Daoy (cell line): ENCODE measurements at regions not wholly inside any gene's neighbourhood (a gene's known extent, or its start where the extent isn't known, plus 50 kb on each side); places are given as distances from the start of the nearest gene placed in this dataset.

Experiments used
- DNase-seq: peaks from one replicate; pipeline ENCODE4 v3.0.0-alpha.2; 2015; ENCODE audit warnings: low read depth

DNA sequence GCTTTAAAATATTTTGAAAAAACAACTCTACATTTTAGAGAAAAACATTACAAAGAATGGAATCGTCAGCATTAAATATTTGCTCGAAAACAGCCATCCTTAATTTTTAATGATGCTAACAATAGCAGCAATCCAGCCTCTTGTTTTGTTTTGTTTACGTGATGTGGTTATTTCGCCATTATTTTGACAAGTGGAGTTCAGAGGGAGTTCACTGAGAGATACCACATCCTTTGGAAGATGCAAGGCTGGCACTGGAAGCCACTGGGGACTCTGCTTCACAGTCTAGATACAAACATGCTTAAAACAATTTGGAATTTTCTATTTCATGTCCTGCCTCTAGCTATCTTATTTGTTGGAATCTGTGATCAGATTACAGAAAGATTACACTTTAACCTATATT is 556.3 kb downstream of the PCDH17 start:
- no peak for DNase-seq

DNA sequence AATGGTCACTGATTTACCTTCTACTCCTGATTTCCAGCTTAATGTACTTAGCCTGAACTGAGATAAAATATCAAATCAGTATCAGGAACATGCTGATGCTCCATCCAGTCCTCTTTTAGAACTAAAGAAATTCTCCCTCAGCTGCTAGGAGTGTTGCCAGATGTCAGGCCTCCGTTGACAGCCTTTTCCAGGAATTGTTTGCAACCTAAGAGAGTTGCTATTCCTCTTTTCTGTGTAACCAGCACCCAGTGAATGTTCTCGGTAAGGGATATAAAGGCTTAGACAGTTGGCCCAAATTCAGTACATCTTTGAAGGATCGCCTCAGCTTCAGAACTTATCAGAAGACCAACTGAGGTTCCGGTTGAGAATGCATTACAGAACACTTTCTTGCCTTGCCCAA is 559.0 kb downstream of the PCDH17 start:
- DNase-seq: no peak

DNA sequence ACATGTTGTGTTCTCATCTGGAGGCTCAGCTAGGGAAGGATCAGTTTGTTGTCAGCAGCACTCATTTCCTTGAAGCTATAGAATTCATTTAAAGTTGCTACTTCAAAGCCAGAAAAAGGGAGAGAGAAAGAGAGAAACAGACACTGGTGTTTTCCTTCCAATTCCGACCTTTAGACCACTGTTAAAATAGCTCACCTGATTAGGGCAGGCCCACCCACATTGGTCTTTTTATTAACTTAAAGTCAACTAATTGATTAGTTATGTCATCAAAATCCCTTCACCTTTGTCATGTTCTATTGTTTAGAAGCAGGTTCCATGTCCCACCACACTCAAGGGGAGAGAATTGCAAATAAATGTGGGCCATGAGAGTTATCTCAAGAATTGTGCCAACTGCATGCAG is 560.2 kb downstream of the PCDH17 start:
- no peak for DNase-seq

DNA sequence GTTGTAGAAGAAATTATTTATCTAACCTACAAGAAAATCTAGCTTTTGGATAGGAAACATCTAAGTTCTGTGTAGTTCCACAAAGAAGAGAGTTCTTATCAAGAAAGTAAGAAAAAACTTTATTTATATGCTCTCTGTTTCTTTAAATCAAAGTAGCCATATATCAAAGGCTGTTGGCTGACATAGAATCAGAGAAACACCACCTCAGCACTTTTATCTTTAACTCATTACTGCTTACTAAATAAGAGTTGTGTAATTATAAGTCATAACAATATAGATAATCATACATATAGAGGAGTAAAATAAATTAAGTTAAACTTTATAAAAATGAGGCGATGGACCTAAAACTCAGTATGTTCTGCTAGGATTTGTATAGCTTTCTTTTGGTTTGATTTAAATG is 570.6 kb downstream of the PCDH17 start:
- DNase-seq: no peak

DNA sequence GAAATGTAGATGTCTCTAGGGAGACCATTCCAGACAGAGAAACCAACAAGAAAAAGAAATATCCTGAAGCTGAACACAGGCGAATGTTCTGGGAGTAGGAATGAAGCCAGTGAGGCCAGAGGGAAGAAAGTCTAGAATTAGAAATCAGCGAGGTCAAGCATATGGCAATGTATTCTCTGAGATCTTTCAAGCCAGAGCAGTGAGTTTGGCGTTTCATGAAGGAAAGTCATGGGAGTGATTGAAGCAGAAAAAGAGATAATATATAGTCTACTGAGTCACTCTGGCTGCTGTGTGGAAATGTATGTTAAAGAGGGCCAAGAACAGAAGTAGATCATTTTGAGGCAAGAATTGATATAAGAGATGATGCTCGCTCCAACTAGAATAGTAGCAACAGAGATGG is 576.0 kb downstream of the PCDH17 start:
- no peak for DNase-seq

DNA sequence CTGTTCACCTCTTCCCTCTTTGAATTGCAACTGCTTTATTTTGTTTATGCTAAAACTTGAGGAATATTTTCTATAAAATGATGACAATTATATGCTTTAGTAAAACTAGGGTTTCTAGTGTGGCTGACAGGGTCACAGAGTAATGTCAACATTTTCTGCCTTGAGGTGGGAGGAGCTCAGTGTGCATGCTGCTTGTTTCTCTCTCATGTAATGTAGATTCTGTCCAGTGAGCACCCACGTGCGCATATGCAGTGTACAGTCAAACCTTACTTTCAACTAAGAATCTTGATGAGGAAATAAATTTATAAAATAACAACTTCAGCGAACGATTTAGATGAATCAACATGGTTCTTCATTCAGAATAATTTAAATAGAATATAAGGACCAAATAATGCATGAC is 603.9 kb downstream of the PCDH17 start:
- DNase-seq: no peak

DNA sequence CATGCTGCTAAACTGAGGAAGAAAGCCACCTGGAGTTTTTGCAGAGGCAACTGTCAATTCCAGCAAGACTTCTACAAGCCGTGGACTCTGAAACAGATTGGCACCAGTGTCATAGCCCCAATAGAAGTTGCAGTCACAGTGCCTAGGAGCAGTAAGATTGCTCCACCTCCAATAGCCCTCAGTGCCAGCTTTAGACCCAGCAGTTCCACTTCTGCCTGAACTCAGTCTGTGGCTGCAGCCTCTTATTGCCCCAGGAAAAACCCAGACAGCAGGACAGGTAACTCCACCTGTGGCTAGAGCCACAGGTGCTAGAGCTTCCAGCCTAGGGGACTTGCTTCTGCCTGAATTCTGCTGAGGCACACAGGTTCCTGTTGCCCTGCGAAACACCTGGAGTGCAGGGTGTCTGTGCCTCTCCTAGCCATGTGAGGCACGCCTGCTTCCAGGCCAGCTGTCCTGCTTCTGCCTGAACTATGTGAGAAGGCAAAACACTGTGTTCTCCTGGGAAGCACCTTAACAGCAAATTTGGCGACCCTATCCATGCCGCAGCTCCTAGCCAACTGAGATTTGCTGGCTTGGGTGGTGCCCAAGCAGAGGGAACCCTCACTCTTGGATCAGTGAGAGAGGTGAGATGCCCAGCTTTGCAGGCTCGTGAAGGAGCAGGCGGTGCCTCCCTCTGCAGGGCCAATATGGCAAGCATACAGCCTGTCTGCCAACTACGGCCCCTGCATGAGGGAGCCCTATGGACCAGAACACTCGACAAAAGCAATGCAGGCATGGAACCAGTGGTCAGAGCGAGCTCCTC is 607.6 kb downstream of the PCDH17 start:
- no peak for DNase-seq

DNA sequence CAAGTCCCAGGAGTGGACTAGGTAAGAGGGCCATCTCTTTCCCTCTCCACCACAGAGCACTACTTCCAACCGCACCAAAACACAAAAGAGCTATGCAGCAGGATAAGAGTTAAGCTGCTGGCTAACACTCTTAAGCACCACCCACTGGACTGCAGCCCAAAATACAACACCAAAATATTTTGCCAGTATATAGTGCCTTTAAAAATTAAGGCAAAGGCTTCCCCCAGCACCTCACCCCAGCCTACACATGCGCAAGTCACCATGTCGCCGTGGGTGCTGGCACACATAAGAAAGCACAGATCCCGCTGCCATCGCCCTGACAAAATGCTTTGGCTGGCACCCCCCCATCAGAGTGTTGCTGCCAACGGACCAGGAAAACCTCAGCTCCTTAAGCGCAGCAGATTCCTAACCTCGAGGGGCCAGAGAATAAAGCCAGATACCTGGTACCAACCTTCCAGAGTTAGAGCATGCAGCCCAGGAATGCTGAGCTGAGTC is 608.3 kb downstream of the PCDH17 start:
- DNase-seq: no peak

DNA sequence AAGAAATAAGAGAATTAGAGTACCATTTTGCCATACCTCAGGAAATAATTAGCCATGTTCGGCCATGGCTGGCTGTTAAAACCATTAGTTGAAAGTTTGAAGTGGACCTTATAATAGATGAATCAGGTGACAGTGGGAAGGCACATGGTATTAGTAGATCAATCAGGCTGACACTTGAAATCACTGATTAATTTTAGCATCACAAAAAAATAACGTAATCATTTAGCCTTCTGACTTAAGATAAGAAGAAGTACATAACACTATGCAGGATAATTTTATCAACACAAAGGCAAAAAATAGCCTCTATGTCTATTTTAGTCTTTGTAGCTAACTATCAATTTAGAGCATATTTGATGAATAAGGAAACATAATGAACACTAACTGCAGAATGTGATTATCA is 615.5 kb downstream of the PCDH17 start:
- DNase-seq: no peak

DNA sequence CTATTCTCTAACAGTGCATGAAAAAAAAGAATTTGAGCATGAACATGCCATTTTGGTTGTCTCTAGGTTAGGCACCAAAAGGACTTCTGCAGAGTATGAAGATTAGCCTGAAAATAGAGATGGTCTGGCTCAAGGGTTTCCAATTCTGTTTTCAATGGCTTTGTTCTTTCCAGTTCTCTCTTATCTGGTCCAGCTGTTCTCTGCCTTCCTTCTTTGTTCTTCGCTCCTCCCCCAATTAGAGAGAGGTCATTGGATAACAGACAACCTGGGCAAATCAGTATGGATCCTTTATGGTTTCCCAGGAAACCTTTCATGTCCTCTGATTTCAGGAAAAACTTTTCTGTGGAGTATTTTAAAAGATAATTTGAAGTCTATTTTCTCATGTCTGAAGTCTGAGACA is 623.4 kb downstream of the PCDH17 start:
- no peak for DNase-seq

DNA sequence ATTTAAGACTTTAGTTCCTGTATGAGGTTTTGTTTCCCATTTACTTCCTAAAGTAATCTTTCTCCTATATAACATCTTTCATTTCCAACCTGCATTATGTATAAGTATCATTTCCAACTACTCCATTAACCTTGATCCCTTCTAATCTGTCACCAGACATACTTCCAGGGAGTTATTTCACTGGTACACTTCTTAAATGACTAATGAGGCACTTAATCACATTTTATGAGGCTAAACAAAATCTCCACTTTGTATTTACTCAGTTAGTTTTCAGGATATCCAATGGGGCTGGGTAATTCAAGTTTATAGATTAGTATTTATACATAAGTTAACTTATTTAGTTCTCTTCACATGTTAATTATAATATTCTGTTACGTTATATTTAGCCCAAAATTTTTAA is 634.7 kb downstream of the PCDH17 start:
- DNase-seq: no peak

DNA sequence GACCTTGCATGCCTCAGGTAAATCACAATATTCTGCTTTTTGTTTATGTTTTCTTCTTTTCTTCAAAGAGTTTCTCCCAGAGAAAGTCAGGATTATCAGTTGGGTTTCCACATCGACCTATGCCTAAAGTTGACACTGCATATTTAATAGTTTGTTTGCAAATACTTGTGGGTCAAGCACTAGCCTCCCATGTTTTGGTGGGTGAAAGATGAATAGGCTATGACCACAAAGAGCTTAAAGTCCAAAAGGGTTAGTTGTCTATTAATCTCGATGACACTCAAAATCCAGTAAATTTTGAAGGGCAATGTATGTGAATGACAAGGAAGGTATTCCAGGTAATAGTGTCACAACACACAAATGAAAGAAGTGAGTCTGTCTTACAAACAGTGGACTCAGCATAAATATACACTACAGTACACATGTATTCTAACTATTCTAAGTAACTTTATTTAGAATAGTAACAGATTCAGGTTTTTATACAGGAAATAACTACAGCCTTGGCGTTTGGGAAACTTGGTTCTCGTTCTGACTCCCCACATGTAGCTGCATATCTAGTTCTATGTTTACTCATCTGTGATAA is 667.1 kb downstream of the PCDH17 start:
- DNase-seq: no peak

DNA sequence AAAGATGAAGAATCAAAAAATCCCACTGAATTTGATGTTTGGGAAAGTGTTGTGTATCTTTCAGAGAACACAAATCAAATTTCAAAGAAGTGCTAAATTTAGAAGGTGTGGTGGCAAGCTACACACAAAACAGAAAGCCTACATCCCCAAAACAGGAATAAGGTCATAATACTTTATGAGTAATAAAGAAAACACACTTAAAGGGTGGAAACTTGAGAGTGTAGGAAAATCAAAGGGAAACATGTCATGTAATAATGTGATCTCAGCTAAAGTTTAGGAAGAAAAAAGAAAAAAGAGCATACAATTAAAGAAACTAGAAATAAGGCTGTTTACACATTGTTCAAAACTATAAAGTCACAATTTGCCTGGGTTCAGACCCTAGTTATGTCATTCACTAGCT is 668.7 kb downstream of the PCDH17 start:
- no peak for DNase-seq

DNA sequence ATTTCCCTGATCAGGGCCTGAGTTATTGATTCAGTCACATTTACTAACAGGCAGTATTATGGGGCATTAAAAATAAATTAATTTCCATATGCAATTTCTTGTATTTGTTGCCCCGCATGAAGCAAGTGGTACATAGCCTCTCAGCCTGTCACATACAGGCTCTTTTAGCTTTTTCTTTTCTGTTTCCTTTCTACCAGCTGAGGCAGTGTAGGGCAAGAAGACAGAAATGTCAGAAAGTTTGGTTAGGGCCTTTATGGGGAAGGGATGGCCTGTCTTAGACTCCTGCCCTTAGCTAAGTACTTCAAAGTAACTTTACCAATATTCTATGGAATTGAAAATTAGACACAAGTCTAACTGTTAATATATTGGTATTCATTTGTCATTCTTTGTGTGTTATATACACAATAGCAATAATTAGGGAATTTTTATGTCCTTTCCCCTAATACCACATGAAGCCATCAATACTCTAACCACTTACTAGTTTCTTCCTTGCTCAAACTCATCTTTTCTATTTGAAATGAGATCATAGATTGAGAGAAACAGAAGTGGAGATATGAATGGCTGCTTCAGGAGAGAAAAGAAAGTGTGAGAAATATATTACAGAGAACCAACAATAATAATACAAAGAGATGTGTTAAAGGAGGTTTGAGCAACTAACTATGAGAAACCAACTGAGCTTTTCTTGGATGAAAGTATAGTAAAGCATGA is 669.6 kb downstream of the PCDH17 start:
- DNase-seq: no peak

DNA sequence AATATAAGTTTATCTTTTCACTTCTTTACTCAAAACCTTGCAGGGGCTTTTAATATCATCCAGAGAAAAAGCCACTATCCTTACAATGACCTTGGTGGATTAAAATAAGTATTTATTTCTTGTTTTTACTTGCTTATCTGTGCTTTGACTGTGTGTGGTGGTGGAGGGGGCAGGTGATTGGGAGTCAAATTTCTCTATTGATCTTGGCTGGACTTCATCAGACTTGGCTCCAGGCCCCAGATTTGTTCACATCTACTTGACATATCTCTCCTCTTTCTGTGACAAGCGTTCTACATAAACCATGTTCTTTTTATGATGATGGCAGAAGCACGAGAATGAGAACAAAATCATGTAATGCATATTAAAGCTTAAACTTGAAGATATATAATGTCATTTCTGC is 670.8 kb downstream of the PCDH17 start:
- no peak for DNase-seq

DNA sequence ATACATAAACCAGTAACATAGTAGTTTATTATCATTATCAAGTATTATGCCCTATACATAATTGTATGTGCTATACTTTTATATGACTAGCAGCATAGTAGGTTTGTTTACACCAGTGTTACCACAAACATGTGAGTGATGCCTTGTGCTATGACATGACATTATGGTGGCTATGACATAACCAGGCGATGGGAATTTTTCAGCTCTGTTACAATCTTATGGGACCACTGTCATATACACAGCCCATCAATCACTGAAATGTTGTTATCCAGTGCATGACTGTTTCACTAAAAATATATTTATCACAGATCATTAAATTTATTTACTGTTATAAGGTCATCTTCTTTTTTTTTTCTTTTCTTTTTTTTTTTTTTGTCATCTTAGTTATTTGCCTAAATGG is 674.5 kb downstream of the PCDH17 start:
- no peak for DNase-seq

DNA sequence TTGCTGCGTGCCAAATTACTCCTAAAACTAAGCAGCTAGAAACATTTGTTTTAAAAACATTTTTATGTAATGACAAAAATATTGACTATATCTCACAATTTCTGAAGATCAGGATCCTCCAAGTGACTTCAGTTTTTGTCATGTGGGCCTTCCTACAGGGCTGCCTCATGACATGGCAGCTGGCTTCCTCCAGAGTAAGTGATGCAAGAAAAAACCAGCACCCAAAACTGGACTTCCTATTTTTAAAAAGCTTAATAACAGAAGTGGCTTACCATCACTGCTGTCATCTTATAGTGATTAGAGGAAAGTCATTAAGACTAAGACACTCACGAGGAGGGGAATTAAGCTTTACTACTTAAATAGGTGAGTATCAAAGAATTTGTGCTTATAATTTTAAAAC is 681.7 kb downstream of the PCDH17 start:
- no peak for DNase-seq

DNA sequence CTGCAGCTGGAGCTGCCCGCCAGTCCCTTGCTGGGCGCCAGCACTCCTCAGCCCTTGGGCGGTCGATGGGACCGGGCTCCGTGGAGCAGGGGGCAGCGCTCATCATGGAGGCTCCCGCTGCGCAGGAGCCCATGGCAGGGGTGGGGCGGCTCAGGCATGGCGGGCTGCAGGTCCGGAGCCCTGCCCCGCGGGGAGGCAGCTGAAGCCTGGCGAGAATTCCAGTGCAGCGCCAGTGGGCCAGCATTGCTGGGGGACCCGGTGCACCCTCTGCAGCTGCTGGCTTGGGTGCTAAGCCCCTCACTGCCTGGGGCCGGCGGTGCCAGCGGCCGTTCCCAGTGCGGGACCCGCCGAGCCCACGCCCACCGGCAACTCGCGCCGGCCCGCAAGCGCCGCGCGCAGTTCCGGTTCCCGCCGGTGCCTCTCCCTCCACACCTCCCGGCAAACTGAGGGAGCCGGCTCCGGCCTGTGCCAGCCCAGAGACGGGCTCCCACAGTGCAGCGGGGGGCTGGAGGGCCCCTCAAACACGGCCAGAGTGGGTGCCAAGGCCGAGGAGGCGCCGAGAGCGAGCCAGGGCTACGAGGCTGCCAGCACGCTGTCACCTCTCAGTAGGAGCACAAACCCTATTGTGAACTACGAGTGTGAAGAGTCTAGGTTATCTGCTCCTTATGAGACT is 687.1 kb downstream of the PCDH17 start:
- no peak for DNase-seq

DNA sequence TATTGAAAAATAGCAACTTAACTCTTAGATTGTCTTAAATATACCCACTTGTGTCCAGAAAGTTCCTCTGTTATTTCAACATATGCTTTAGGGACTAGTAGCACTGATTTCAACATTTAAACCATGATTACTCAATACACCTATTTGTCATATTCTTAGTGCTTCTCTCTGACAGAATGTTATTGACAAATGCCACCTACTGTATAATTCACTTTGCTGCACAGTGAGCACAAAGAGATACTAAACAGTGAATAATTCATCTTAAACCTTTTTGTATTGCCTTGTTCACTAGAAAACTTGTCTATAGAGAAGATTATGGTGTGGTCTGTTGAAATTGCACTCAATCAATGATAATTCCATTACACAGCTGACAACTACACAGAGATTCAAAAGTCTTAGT is 692.6 kb downstream of the PCDH17 start:
- no peak for DNase-seq

DNA sequence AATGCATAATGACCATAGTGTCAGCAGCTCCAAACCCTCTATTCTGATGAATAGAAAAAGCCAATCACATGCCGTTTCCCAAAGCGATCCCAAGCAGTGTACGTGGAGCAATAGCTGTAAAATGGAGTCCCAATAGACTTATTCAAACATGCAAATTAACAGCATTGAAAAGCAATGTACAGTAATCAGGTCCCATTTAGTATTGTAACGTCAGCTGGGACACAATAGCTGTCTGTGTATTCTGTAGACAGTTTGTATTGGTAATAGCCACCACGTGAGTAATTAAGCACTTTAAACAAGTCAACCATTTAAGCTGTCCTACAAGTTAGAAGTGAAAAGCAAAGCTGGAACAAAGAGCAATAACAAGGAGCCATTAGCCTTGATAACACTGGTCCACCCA is 698.2 kb downstream of the PCDH17 start:
- DNase-seq: no peak

DNA sequence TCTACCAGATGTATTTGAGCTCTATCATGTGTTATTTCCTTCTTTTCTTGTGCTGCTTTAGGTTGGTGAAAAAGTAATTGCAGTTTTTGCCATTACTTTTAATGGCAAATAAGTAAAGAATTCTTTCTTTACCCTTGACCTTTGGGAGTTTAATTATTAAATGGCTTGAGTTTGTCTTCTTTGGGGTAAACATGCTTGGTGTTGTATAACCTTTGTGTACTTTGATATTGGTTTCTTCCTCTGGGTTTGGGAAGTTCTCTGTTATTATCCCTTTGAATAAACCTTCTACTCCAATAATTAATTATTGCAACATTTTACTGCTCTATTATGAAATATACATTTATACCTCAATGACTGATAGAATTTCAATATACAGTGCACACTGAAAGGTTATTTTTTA is 709.4 kb downstream of the PCDH17 start:
- DNase-seq: no peak

DNA sequence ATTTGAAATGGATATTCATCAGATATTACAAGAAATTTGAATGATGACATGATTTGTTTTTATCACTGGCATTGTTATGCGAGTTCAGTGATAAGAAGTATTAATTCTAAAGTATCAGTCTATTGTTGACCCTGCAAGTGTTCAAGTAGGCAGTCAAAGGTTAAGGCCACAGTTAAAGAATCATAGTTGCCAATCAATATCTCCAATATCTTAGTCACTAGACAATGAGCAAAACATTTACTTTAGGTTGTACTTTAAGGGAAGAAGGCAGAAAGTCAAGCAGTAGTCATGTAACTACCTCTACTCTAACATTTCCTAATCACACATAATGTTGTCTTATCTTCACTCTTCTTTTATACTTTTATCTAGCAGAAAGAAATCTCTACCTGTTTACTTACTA is 709.8 kb downstream of the PCDH17 start:
- no peak for DNase-seq

DNA sequence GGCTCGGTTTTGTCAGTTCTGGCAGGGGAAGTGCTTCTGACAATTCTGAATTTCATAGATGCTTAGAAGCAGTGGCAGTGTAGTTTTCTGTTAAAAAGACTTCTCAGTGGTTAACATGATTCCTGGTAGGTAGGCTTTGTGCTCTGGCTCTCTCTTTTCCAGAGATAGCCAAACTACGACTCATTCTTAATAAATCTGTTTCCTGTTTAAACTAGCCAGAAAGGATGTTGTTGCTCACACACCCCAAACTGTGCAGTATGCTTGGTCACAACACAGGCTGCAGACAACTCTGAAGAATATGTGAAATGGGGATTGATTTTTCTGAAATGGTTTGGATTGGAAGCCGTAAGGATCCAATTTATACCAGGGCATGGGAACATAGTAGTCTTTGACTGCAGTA is 711.5 kb downstream of the PCDH17 start:
- DNase-seq: no peak
